Stimulated activated CD4-positive, alpha-beta T cell treated with anti-CD3 and anti-CD28 coated beads, Interleukin-1b, Interleukin-23, amount 100 ng/mL, for 4 hours (primary cell): ENCODE measurements at regions not wholly inside any gene's neighbourhood (a gene's known extent, or its start where the extent isn't known, plus 50 kb on each side); places are given as distances from the start of the nearest gene placed in this dataset.

Experiments
- DNase-seq, 2 donors: peaks; one replicate each; pipeline ENCODE4 v3.0.0-alpha.2; 2020; ENCODE audit warnings: low read depth in 2 of 2

- no peak for DNase-seq
Measured at GRCh38 chr12:130258863-130259262, 78.8 kb upstream of the PIWIL1 start.

GRCh38 chr12:130263025-130263424 is 74.7 kb upstream of the PIWIL1 start:
- DNase-seq, result no peak

GRCh38 chr12:130263996-130264395 is 73.7 kb upstream of the PIWIL1 start:
- DNase-seq, result no peak

GRCh38 chr12:130266751-130267150 is 70.9 kb upstream of the PIWIL1 start:
- DNase-seq, result no peak

GRCh38 chr12:130280231-130280630 is 57.5 kb upstream of the PIWIL1 start:
- DNase-seq, result no peak

GRCh38 chr12:130280742-130281141 is 56.9 kb upstream of the PIWIL1 start:
- DNase-seq, result no peak

- peak; percentile 30 to 32 for DNase-seq
Measured at GRCh38 chr12:130281153-130281799, 56.4 kb upstream of the PIWIL1 start.

GRCh38 chr12:130286041-130286440 is 51.6 kb upstream of the PIWIL1 start:
- no peak for DNase-seq

- DNase-seq, result no peak
Measured at GRCh38 chr12:130286741-130287440, 50.8 kb upstream of the PIWIL1 start.
